Activated CD8-positive, alpha-beta memory T cell treated with anti-CD3 and anti-CD28 coated beads for 36 hours (primary cell): ENCODE measurements at regions not wholly inside any gene's neighbourhood (a gene's known extent, or its start where the extent isn't known, plus 50 kb on each side); places are given as distances from the start of the nearest gene placed in this dataset.
"Not testable (repeated sequence)": the region's sequence is repeated elsewhere in the genome, so short reads cannot be mapped to it uniquely, and the experiment has no call there.

Source experiments
- CTCF ChIA-PET: fragments of 350-600 bp; sonication (Branson Sonifier 250); formaldehyde crosslinking; loops from one replicate; lab custom pipeline; 2021; ENCODE audit warnings: antibody characterized with exemption; lab: Charles Lee
- POLR2A ChIA-PET: fragments of 350-600 bp; sonication (Branson Sonifier 250); formaldehyde crosslinking; loops from one replicate; lab custom pipeline; 2021; ENCODE audit warnings: antibody characterized with exemption; lab: Charles Lee

- CTCF ChIA-PET: interaction anchor here (0.8 kb wide), 1 partner anchor 9 kb away, joined by 3 read pairs; no protein-coding TSS in a partner anchor
- POLR2A ChIA-PET: no interaction called here
Observed at GRCh38 chr2:234812851-234813250, 139.0 kb upstream of the SH3BP4 start.

- CTCF ChIA-PET: no interaction called here
- POLR2A ChIA-PET: no interaction called here
Observed at GRCh38 chr2:234808907-234809306, 142.9 kb upstream of the SH3BP4 start.

- POLR2A ChIA-PET: no interaction called here
- CTCF ChIA-PET: no interaction called here
Observed at GRCh38 chr2:234806818-234807217, 145.0 kb upstream of the SH3BP4 start.

- ChIA-PET CTCF (no interaction called here), POLR2A (no interaction called here)
Observed at GRCh38 chr2:234805836-234806235, 146.0 kb upstream of the SH3BP4 start.

- POLR2A ChIA-PET: no interaction called here
- CTCF ChIA-PET: no interaction called here
Observed at GRCh38 chr2:234804704-234805103, 147.1 kb upstream of the SH3BP4 start.

GRCh38 chr2:234802845-234803171, 149.0 kb upstream of the SH3BP4 start:
- CTCF ChIA-PET: no interaction called here
- POLR2A ChIA-PET: no interaction called here

GRCh38 chr2:234802071-234802844, 149.6 kb upstream of the SH3BP4 start:
- POLR2A ChIA-PET: no interaction called here
- CTCF ChIA-PET: no interaction called here

- POLR2A ChIA-PET: no interaction called here
- CTCF ChIA-PET: no interaction called here
Observed at GRCh38 chr2:234797566-234798250, 154.1 kb upstream of the SH3BP4 start.

GRCh38 chr2:234796045-234796591, 155.7 kb upstream of the SH3BP4 start:
- POLR2A ChIA-PET: no interaction called here
- CTCF ChIA-PET: no interaction called here

- CTCF ChIA-PET: no interaction called here
- POLR2A ChIA-PET: no interaction called here
Observed at GRCh38 chr2:234795272-234795920, 156.4 kb upstream of the SH3BP4 start.

- CTCF ChIA-PET: no interaction called here
- POLR2A ChIA-PET: no interaction called here
Observed at GRCh38 chr2:234794866-234795265, 157.0 kb upstream of the SH3BP4 start.

- POLR2A ChIA-PET: no interaction called here
- CTCF ChIA-PET: no interaction called here
Observed at GRCh38 chr2:234793212-234793785, 158.5 kb upstream of the SH3BP4 start.

- ChIA-PET POLR2A (no interaction called here), CTCF (no interaction called here)
Observed at GRCh38 chr2:234792621-234793022, 159.2 kb upstream of the SH3BP4 start.

- CTCF ChIA-PET, POLR2A ChIA-PET: not testable (repeated sequence)
Observed at GRCh38 chr2:234792096-234792495, 159.7 kb upstream of the SH3BP4 start.

- ChIA-PET POLR2A (no interaction called here), CTCF (no interaction called here)
Observed at GRCh38 chr2:234790380-234790779, 161.4 kb upstream of the SH3BP4 start.

GRCh38 chr2:234789556-234790325, 162.1 kb upstream of the SH3BP4 start:
- CTCF ChIA-PET: no interaction called here
- POLR2A ChIA-PET: no interaction called here

GRCh38 chr2:234788841-234789240, 163.0 kb upstream of the SH3BP4 start:
- ChIA-PET CTCF (no interaction called here), POLR2A (no interaction called here)

- ChIA-PET POLR2A (no interaction called here), CTCF (no interaction called here)
Observed at GRCh38 chr2:234788381-234788780, 163.4 kb upstream of the SH3BP4 start.

- POLR2A ChIA-PET: no interaction called here
- CTCF ChIA-PET: no interaction called here
Observed at GRCh38 chr2:234787114-234787513, 164.7 kb upstream of the SH3BP4 start.
